ENCODE measurements at regions not wholly inside any gene's neighbourhood (a gene's known extent, or its start where the extent isn't known, plus 50 kb on each side); places are given as distances from the start of the nearest gene placed in this dataset.

- DNase-seq (ENCODE audit: low read depth in 6 of 9, low spot score in 9 of 9): no peak
- H3K4me3 ChIP-seq (ENCODE audit: low read length in 2 of 2): no peak overlapping the region
- 93% methylated on average over 6 of the region's 6 CpGs for WGBS
- H3K36me3 ChIP-seq (ENCODE audit: control insufficient read depth in 2 of 2, insufficient read depth in 2 of 2, low read length in 1 of 2): no peaks in the 10 kb centered on the region
- H3K4me1 ChIP-seq (ENCODE audit: control insufficient read depth in 2 of 2, insufficient read depth in 2 of 2, low read length in 2 of 2): no peaks in the 10 kb centered on the region
- no peak overlapping the region for H3K27ac ChIP-seq (ENCODE audit: low read depth in 1 of 2, low read length in 1 of 2)
- H3K9me3 ChIP-seq (ENCODE audit: control insufficient read depth in 2 of 2, insufficient read depth in 1 of 2, low read length in 1 of 2): peaks cover 0 to 7% of the 10 kb centered on the region in 2 donors
- no peaks in the 10 kb centered on the region for H3K27me3 ChIP-seq (ENCODE audit: control insufficient read depth in 2 of 2, insufficient read depth in 1 of 2, low read length in 1 of 2)
Measured at GRCh38 chr9:84411683-84412267, 71.2 kb upstream of the SLC28A3 start.

- Histone ChIP-seq H3K9me3 (ENCODE audit: control insufficient read depth in 2 of 2, insufficient read depth in 1 of 2, low read length in 1 of 2) (peaks cover 0 to 7% of the 10 kb centered on the region in 2 donors), H3K27me3 (ENCODE audit: control insufficient read depth in 2 of 2, insufficient read depth in 1 of 2, low read length in 1 of 2) (no peaks in the 10 kb centered on the region), H3K4me1 (ENCODE audit: control insufficient read depth in 2 of 2, insufficient read depth in 2 of 2, low read length in 2 of 2) (no peaks in the 10 kb centered on the region), H3K27ac (ENCODE audit: low read depth in 1 of 2, low read length in 1 of 2) (no peak overlapping the region), H3K36me3 (ENCODE audit: control insufficient read depth in 2 of 2, insufficient read depth in 2 of 2, low read length in 1 of 2) (no peaks in the 10 kb centered on the region), H3K4me3 (ENCODE audit: low read length in 2 of 2) (no peak overlapping the region)
- 91% methylated on average over 4 of the region's 4 CpGs for WGBS
- DNase-seq (ENCODE audit: low read depth in 6 of 9, low spot score in 9 of 9): no peak
Measured at GRCh38 chr9:84412654-84413053, 72.1 kb upstream of the SLC28A3 start.

- Histone ChIP-seq H3K27ac (ENCODE audit: low read depth in 1 of 2, low read length in 1 of 2) (no peak overlapping the region), H3K9me3 (ENCODE audit: control insufficient read depth in 2 of 2, insufficient read depth in 1 of 2, low read length in 1 of 2) (peaks cover 0 to 5% of the 10 kb centered on the region in 2 donors), H3K27me3 (ENCODE audit: control insufficient read depth in 2 of 2, insufficient read depth in 1 of 2, low read length in 1 of 2) (no peaks in the 10 kb centered on the region), H3K4me1 (ENCODE audit: control insufficient read depth in 2 of 2, insufficient read depth in 2 of 2, low read length in 2 of 2) (no peaks in the 10 kb centered on the region), H3K4me3 (ENCODE audit: low read length in 2 of 2) (no peak overlapping the region), H3K36me3 (ENCODE audit: control insufficient read depth in 2 of 2, insufficient read depth in 2 of 2, low read length in 1 of 2) (no peaks in the 10 kb centered on the region)
- 93% methylated on average over 3 of the region's 3 CpGs for WGBS
- DNase-seq (ENCODE audit: low read depth in 6 of 9, low spot score in 9 of 9): no peak
Measured at GRCh38 chr9:84413301-84413700, 72.7 kb upstream of the SLC28A3 start.

- Histone ChIP-seq H3K4me3 (ENCODE audit: low read length in 2 of 2) (no peak overlapping the region), H3K4me1 (ENCODE audit: control insufficient read depth in 2 of 2, insufficient read depth in 2 of 2, low read length in 2 of 2) (no peaks in the 10 kb centered on the region), H3K36me3 (ENCODE audit: control insufficient read depth in 2 of 2, insufficient read depth in 2 of 2, low read length in 1 of 2) (no peaks in the 10 kb centered on the region), H3K9me3 (ENCODE audit: control insufficient read depth in 2 of 2, insufficient read depth in 1 of 2, low read length in 1 of 2) (no peaks in the 10 kb centered on the region), H3K27ac (ENCODE audit: low read depth in 1 of 2, low read length in 1 of 2) (no peak overlapping the region), H3K27me3 (ENCODE audit: control insufficient read depth in 2 of 2, insufficient read depth in 1 of 2, low read length in 1 of 2) (no peaks in the 10 kb centered on the region)
- no peak for DNase-seq (ENCODE audit: low read depth in 6 of 9, low spot score in 9 of 9)
- 23% methylated on average over 2 of the region's 2 CpGs for WGBS
Measured at GRCh38 chr9:84419031-84419602, 78.6 kb upstream of the SLC28A3 start.

DNA sequence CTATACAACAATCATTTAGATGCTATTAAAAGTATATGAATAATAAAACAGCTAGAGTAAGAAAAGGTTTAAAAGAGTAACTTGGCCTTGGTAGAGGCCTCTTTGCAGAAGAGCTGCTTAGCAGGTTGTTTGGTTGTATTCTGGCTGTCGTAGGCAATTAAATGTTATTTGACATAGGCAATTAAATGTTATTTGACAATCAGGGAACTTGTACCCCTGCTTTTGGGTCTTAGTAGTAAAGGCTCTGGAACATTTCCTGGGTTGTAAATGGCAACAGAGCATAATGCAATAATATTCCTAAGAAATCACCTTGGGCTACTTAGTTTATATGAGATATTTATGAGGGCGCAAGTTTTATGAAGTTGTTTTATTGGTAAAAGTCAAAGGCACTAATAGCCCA, 84.4 kb upstream of the SLC28A3 start:
- H3K27ac ChIP-seq (ENCODE audit: low read depth in 1 of 2, low read length in 1 of 2): no peak overlapping the region
- H3K27me3 ChIP-seq (ENCODE audit: control insufficient read depth in 2 of 2, insufficient read depth in 1 of 2, low read length in 1 of 2): no peaks in the 10 kb centered on the region
- H3K9me3 ChIP-seq (ENCODE audit: control insufficient read depth in 2 of 2, insufficient read depth in 1 of 2, low read length in 1 of 2): no peaks in the 10 kb centered on the region
- DNase-seq (ENCODE audit: low read depth in 6 of 9, low spot score in 9 of 9): no peak
- no peak overlapping the region for H3K4me3 ChIP-seq (ENCODE audit: low read length in 2 of 2)
- H3K4me1 ChIP-seq (ENCODE audit: control insufficient read depth in 2 of 2, insufficient read depth in 2 of 2, low read length in 2 of 2): no peaks in the 10 kb centered on the region
- no peaks in the 10 kb centered on the region for H3K36me3 ChIP-seq (ENCODE audit: control insufficient read depth in 2 of 2, insufficient read depth in 2 of 2, low read length in 1 of 2)
- 99% methylated on average over 2 of the region's 2 CpGs for WGBS

- Histone ChIP-seq H3K4me1 (ENCODE audit: control insufficient read depth in 2 of 2, insufficient read depth in 2 of 2, low read length in 2 of 2) (no peaks in the 10 kb centered on the region), H3K4me3 (ENCODE audit: low read length in 2 of 2) (no peak overlapping the region), H3K36me3 (ENCODE audit: control insufficient read depth in 2 of 2, insufficient read depth in 2 of 2, low read length in 1 of 2) (no peaks in the 10 kb centered on the region), H3K9me3 (ENCODE audit: control insufficient read depth in 2 of 2, insufficient read depth in 1 of 2, low read length in 1 of 2) (no peaks in the 10 kb centered on the region), H3K27me3 (ENCODE audit: control insufficient read depth in 2 of 2, insufficient read depth in 1 of 2, low read length in 1 of 2) (no peaks in the 10 kb centered on the region), H3K27ac (ENCODE audit: low read depth in 1 of 2, low read length in 1 of 2) (no peak overlapping the region)
- no peak for DNase-seq (ENCODE audit: low read depth in 6 of 9, low spot score in 9 of 9)
- 95% methylated on average over 1 of the region's 1 CpG for WGBS
Measured at GRCh38 chr9:84432746-84433145, 92.2 kb upstream of the SLC28A3 start.

DNA sequence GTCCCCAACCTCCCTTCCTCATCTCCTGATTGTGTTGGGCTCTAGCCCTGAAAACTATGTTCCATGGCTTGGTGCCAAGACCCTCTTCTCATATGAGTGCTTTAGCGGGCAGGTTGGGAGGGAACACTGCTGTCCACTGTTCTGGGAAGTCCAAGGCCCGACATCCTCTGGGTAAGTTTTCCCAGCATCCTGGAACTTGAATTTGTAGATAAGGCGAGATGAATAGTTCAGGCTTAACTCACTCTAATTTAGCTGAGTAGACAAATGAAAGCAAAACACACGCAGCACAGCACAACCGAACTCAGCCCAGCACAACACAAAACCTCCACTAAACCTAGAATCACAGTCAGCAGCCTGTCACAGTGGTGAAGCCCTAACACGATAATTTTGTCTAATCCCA, 95.3 kb upstream of the SLC28A3 start:
- H3K4me1 ChIP-seq (ENCODE audit: control insufficient read depth in 2 of 2, insufficient read depth in 2 of 2, low read length in 2 of 2): no peaks in the 10 kb centered on the region
- no peak overlapping the region for H3K4me3 ChIP-seq (ENCODE audit: low read length in 2 of 2)
- H3K36me3 ChIP-seq (ENCODE audit: control insufficient read depth in 2 of 2, insufficient read depth in 2 of 2, low read length in 1 of 2): no peaks in the 10 kb centered on the region
- no peak for DNase-seq (ENCODE audit: low read depth in 6 of 9, low spot score in 9 of 9)
- H3K27me3 ChIP-seq (ENCODE audit: control insufficient read depth in 2 of 2, insufficient read depth in 1 of 2, low read length in 1 of 2): no peaks in the 10 kb centered on the region
- no peak overlapping the region for H3K27ac ChIP-seq (ENCODE audit: low read depth in 1 of 2, low read length in 1 of 2)
- no peaks in the 10 kb centered on the region for H3K9me3 ChIP-seq (ENCODE audit: control insufficient read depth in 2 of 2, insufficient read depth in 1 of 2, low read length in 1 of 2)
- whole genome bisulfite sequencing: 95% methylated on average over 6 of the region's 6 CpGs

- Histone ChIP-seq H3K9me3 (ENCODE audit: control insufficient read depth in 2 of 2, insufficient read depth in 1 of 2, low read length in 1 of 2) (no peaks in the 10 kb centered on the region), H3K4me1 (ENCODE audit: control insufficient read depth in 2 of 2, insufficient read depth in 2 of 2, low read length in 2 of 2) (no peaks in the 10 kb centered on the region), H3K4me3 (ENCODE audit: low read length in 2 of 2) (no peak overlapping the region), H3K36me3 (ENCODE audit: control insufficient read depth in 2 of 2, insufficient read depth in 2 of 2, low read length in 1 of 2) (no peaks in the 10 kb centered on the region), H3K27ac (ENCODE audit: low read depth in 1 of 2, low read length in 1 of 2) (no peak overlapping the region), H3K27me3 (ENCODE audit: control insufficient read depth in 2 of 2, insufficient read depth in 1 of 2, low read length in 1 of 2) (no peaks in the 10 kb centered on the region)
- no peak for DNase-seq (ENCODE audit: low read depth in 6 of 9, low spot score in 9 of 9)
- 79% methylated on average over 5 of the region's 5 CpGs for WGBS
Measured at GRCh38 chr9:84436386-84437109, 96.0 kb upstream of the SLC28A3 start.

DNA sequence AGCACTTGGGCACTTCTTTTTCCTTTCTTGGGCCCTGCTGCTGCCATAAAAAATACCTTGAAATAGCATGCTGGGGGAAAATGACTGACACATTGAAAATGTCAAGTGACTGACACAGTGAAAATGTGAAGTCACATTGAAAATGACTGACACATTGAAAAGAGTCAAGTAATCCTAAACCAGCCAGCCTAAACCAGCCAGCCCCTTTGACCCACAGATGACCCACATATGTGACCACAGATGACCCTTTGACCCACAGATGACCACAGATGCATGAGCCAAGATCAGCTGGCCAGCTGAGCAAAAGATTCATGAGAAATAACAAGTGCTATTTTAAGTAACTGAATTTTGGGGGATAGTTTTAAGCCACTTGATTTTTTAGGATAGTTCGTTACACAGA, 97.8 kb upstream of the SLC28A3 start:
- no peaks in the 10 kb centered on the region for H3K9me3 ChIP-seq (ENCODE audit: control insufficient read depth in 2 of 2, insufficient read depth in 1 of 2, low read length in 1 of 2)
- H3K4me1 ChIP-seq (ENCODE audit: control insufficient read depth in 2 of 2, insufficient read depth in 2 of 2, low read length in 2 of 2): no peaks in the 10 kb centered on the region
- no peaks in the 10 kb centered on the region for H3K27me3 ChIP-seq (ENCODE audit: control insufficient read depth in 2 of 2, insufficient read depth in 1 of 2, low read length in 1 of 2)
- no peaks in the 10 kb centered on the region for H3K36me3 ChIP-seq (ENCODE audit: control insufficient read depth in 2 of 2, insufficient read depth in 2 of 2, low read length in 1 of 2)
- no peak overlapping the region for H3K27ac ChIP-seq (ENCODE audit: low read depth in 1 of 2, low read length in 1 of 2)
- no peak overlapping the region for H3K4me3 ChIP-seq (ENCODE audit: low read length in 2 of 2)
- WGBS: 97% methylated on average over 1 of the region's 1 CpG
- DNase-seq (ENCODE audit: low read depth in 6 of 9, low spot score in 9 of 9): no peak
